Transverse colon (tissue), 4 donors: ENCODE measurements at regions not wholly inside any gene's neighbourhood (a gene's known extent, or its start where the extent isn't known, plus 50 kb on each side); places are given as distances from the start of the nearest gene placed in this dataset.

Experiments used
- DNase-seq: peaks from one replicate; pipeline ENCODE4 v3.0.0-alpha.2; 2019
- H3K27ac ChIP-seq, 4 donors: fragments of 200-600 bp; sonication (generic); 2 replicates each; pipeline ENCODE4 v1.5.1; 2016 to 2018; ENCODE audit warnings: inconsistent platforms in 4 of 4
- H3K27me3 ChIP-seq: fragments of 200-600 bp; sonication (generic); 2 replicates; pipeline ENCODE4 v1.5.1; 2017; ENCODE audit warnings: inconsistent platforms
- H3K36me3 ChIP-seq, 4 donors: fragments of 200-600 bp; sonication (generic); 2 replicates each; pipeline ENCODE4 v1.5.1; 2017 to 2019; ENCODE audit warnings: inconsistent platforms in 4 of 4
- H3K4me1 ChIP-seq, 4 donors: fragments of 200-600 bp; sonication (generic); 2 replicates each; pipeline ENCODE4 v1.5.1; 2017 to 2020; ENCODE audit warnings: inconsistent platforms in 4 of 4
- H3K4me3 ChIP-seq, 4 donors: fragments of 200-600 bp; sonication (generic); 1 replicate in 1 of 4; 2 replicates in 3 of 4; pipeline versions ENCODE4 v1.5.1 to v1.6.1; 2017 to 2019; ENCODE audit warnings: inconsistent platforms in 4 of 4
- H3K9me3 ChIP-seq, 2 donors: fragments of 200-600 bp; sonication (generic); 2 replicates each; pipeline ENCODE4 v1.5.1; 2017 to 2019; ENCODE audit warnings: inconsistent platforms in 2 of 2
- EP300 ChIP-seq: sonication (generic); formaldehyde crosslinking; IDR thresholded peaks from one replicate; pipeline ENCODE4 v1.6.1; 2017; ENCODE audit warnings: antibody characterized with exemption, low read depth
- POLR2A ChIP-seq: fragments of 450-650 bp; IDR thresholded peaks from one replicate; pipeline ENCODE4 v1.6.1; 2016; ENCODE audit warnings: antibody characterized with exemption, mild to moderate bottlenecking, moderate library complexity
- POLR2AphosphoS5 ChIP-seq, 3 donors: sonication (generic); formaldehyde crosslinking; IDR thresholded peaks; one replicate each; pipeline ENCODE4 v1.6.1; 2016; ENCODE audit warnings: antibody characterized with exemption in 3 of 3
- WGBS, 2 donors: methylation state at CpG; one replicate each; pipeline ENCODE4 v1.1.5; 2018; ENCODE audit warnings: low coverage in 1 of 2; 5-methylcytosine and 5-hydroxymethylcytosine counted together
- in situ Hi-C, 4 donors: fragments of 200-750 bp; cut with MboI; loops; one replicate each; pipeline versions ENCODE4 v1.15.0 to v1.15.1; 2017; ENCODE audit warnings: low sequenced_read_pairs in 3 of 4, low pct_ligation_motif_present in 1 of 4, low pct_unique_long_range_greater_than_20kb in 1 of 4
- intact Hi-C: fragments of 100-400 bp; cut with DNase I; formaldehyde crosslinking; loops from one replicate; pipeline ENCODE4 v1.15.1; 2023; ENCODE audit warnings: low total_unique reads
- TF ChIP-seq, protein P1 (sequence below), 5 experiments: fragments of 200-600 bp in 3 of 5; fragments of 450-650 bp in 2 of 5; sonication (generic) in 3 of 5; IDR thresholded peaks; 1 replicate in 2 of 5; 2 replicates in 3 of 5; pipeline ENCODE4 v1.5.1; 2016 to 2017; ENCODE audit warnings: antibody characterized with exemption in 5 of 5, inconsistent platforms in 3 of 5, mild to moderate bottlenecking in 2 of 5, moderate library complexity in 1 of 5

DNA sequence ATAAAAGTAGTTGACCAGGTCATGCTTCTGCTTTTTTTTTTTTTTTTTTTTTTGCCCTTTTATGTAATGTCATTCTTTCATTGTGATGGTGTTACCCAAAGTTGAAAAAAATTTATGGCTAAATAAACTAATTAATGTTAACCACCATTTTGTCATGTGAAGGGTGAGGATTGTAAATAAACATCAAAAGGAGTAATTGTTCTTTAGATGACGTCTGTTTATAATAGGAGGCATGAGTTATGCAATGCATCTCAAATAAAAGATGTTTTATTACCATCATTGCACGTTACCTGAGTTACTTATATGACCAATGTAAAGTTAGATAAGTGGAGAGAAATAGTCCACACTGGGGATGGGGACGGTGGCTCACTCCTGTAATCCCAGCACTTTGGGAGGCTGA lies 349.9 kb upstream of the PDE3A start:
- TF ChIP-seq EP300 (peak; percentile 65), POLR2A (no peak), POLR2AphosphoS5 (IDR thresholded peaks at IDR 0.05) (peak in 2 of 3 donors; percentile 47 to 71)
- Histone ChIP-seq H3K36me3 (no peaks in the 10 kb centered on the region), H3K9me3 (no peaks in the 10 kb centered on the region), H3K27me3 (no peaks in the 10 kb centered on the region), H3K4me1 (peaks cover 0 to 6% (median 1%) of the 10 kb centered on the region in 4 donors), H3K4me3 (no peak overlapping the region), H3K27ac (no peak overlapping the region)
- intact Hi-C loops (no loop called here), in situ Hi-C loops (no loop called here)
- DNase-seq: peak; percentile 28
- WGBS, 2 donors: 33 to 47% methylated on average over 3 of the region's 3 CpGs

DNA sequence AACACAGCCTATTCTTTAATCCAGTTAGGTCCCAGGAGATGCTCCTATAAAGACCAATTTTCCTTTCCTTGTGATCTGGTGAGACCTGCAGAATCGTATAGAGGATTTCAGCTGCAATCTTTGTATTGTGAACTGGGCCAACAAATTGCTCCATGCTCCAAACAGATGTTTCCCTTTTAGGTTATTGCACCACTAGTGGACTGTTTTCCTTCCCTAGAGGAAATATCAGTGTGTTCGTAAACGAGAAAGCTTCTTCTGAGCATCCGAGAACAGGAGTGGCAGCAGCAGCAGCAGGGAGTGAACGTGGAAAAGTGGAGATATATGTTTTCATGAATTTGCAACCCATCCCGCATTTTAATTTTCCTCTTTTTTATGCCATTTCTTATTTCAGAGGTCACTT lies 344.1 kb upstream of the PDE3A start:
- in situ Hi-C loops (no loop called here), intact Hi-C loops (no loop called here)
- H3K4me1 ChIP-seq: no peaks in the 10 kb centered on the region
- H3K27ac ChIP-seq: no peak overlapping the region
- DNase-seq: no peak
- no peaks in the 10 kb centered on the region for H3K9me3 ChIP-seq
- no peak overlapping the region for H3K4me3 ChIP-seq
- no peaks in the 10 kb centered on the region for H3K36me3 ChIP-seq
- TF ChIP-seq POLR2AphosphoS5 (IDR thresholded peaks at IDR 0.05) (peak in 2 of 3 donors; percentile 25 to 40), EP300 (no peak)
- H3K27me3 ChIP-seq: no peaks in the 10 kb centered on the region
- WGBS, 2 donors: 49 to 76% methylated on average over 6 of the region's 6 CpGs

DNA sequence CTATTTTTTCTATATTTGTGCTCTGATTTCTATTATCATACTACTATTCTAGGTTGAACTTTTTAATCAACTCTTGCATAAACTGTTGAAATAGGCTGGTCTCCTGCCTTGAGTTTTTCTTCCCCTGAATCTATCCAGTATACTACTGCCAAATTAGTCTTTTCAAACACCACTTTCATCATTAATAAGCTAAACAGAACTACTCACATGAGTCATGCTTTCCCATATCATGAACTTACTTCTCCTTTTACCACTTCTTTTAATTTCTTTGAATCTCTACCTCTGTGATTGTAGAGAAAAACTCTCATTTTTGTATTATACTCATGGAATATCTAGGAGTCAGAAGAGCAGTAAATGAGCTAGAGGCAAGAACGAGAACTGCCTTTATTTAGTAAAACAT lies 340.3 kb upstream of the PDE3A start:
- Histone ChIP-seq H3K4me3 (no peak overlapping the region), H3K4me1 (no peaks in the 10 kb centered on the region), H3K27me3 (no peaks in the 10 kb centered on the region), H3K9me3 (no peaks in the 10 kb centered on the region), H3K36me3 (no peaks in the 10 kb centered on the region), H3K27ac (no peak overlapping the region)
- TF ChIP-seq, protein P1, sequence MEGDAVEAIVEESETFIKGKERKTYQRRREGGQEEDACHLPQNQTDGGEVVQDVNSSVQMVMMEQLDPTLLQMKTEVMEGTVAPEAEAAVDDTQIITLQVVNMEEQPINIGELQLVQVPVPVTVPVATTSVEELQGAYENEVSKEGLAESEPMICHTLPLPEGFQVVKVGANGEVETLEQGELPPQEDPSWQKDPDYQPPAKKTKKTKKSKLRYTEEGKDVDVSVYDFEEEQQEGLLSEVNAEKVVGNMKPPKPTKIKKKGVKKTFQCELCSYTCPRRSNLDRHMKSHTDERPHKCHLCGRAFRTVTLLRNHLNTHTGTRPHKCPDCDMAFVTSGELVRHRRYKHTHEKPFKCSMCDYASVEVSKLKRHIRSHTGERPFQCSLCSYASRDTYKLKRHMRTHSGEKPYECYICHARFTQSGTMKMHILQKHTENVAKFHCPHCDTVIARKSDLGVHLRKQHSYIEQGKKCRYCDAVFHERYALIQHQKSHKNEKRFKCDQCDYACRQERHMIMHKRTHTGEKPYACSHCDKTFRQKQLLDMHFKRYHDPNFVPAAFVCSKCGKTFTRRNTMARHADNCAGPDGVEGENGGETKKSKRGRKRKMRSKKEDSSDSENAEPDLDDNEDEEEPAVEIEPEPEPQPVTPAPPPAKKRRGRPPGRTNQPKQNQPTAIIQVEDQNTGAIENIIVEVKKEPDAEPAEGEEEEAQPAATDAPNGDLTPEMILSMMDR (IDR thresholded peaks at IDR 0.05): no peak
- TF ChIP-seq EP300 (no peak), POLR2AphosphoS5 (IDR thresholded peaks at IDR 0.05) (no peak), POLR2A (no peak)
- in situ Hi-C loops: no loop called here
- intact Hi-C loops: no loop called here
- DNase-seq: no peak
- 86 to 94% methylated on average over 1 of the region's 1 CpG for WGBS, 2 donors

DNA sequence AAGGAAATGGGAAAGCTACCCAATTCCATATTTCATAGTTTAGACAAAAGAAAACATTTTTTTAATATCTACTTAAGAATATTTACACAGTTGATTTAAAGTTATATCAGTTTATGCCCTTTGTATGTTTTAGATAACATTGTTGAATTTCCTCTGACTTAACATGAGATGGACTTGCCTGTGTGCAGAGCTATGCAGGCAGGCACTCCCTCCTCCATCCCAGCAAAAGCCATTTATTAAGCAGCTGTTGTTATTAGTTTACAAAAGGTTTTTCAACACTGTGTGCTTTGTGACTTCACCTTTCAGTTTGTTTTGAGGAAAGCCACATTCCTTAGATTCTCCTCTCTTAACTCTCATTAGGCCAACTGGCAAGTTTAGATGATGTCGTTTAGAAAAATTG lies 337.5 kb upstream of the PDE3A start:
- H3K36me3 ChIP-seq: no peaks in the 10 kb centered on the region
- no peak overlapping the region for H3K4me3 ChIP-seq
- no peaks in the 10 kb centered on the region for H3K4me1 ChIP-seq
- intact Hi-C loops (no loop called here), in situ Hi-C loops (no loop called here)
- H3K27ac ChIP-seq: no peak overlapping the region
- no peak for DNase-seq
- TF ChIP-seq POLR2AphosphoS5 (IDR thresholded peaks at IDR 0.05): no peak
- TF ChIP-seq EP300: no peak
- TF ChIP-seq, protein P1 (IDR thresholded peaks at IDR 0.05): no peak
- no peak for TF ChIP-seq POLR2A
- no peaks in the 10 kb centered on the region for H3K9me3 ChIP-seq
- no peaks in the 10 kb centered on the region for H3K27me3 ChIP-seq
- 15 to 23% methylated on average over 1 of the region's 1 CpG for WGBS, 2 donors

DNA sequence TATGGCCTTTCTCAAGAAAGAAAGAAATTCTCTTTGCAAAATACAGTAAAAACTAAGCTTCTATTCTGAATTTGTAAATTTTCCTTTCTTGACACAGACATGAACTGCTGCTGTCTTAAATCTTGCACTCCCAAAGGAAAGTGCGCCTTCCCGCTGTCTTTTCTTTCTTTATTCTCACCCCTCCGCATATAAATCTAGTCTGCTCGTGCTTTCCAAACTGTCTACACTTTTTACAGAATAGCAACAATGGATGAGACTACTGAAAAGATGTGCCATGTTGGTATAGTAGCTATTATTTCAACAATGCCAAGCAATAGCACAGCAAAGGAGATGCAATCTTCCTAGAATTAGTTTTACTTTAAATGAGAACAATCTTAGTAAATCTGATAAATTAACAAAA lies 328.8 kb upstream of the PDE3A start:
- no peaks in the 10 kb centered on the region for H3K4me1 ChIP-seq
- H3K27ac ChIP-seq: no peak overlapping the region
- H3K9me3 ChIP-seq: no peaks in the 10 kb centered on the region
- DNase-seq: no peak
- in situ Hi-C loops: no loop called here
- no peak overlapping the region for H3K4me3 ChIP-seq
- H3K36me3 ChIP-seq: no peaks in the 10 kb centered on the region
- intact Hi-C loops: no loop called here
- TF ChIP-seq EP300 (no peak), POLR2AphosphoS5 (IDR thresholded peaks at IDR 0.05) (no peak)
- 83 to 85% methylated on average over 4 of the region's 4 CpGs for WGBS, 2 donors
- no peaks in the 10 kb centered on the region for H3K27me3 ChIP-seq

DNA sequence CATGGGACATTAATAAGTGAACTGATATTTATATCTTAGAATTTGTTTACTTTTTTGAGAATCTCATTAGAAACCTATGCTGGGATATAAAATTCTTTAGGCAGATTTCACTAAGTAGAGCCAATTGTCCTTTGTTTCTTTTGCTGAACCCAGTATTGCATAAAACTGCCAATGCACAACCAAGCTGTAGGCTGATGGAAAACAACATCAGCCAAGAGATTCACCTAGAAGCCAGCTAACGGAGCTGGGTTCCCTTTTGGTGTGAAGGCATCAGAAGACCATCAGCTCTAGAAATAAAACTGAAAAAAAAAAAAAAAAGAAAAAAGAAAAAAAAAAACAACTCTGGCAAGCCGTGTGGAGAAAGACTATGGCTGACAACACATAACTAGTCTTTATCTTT lies 328.2 kb upstream of the PDE3A start:
- TF ChIP-seq POLR2A (no peak), EP300 (no peak), POLR2AphosphoS5 (IDR thresholded peaks at IDR 0.05) (no peak)
- TF ChIP-seq, protein P1 (IDR thresholded peaks at IDR 0.05): no peak
- intact Hi-C loops (no loop called here), in situ Hi-C loops (no loop called here)
- H3K4me1 ChIP-seq: no peaks in the 10 kb centered on the region
- H3K36me3 ChIP-seq: no peaks in the 10 kb centered on the region
- 73 to 87% methylated on average over 2 of the region's 2 CpGs for WGBS, 2 donors
- no peak overlapping the region for H3K4me3 ChIP-seq
- no peaks in the 10 kb centered on the region for H3K27me3 ChIP-seq
- no peak for DNase-seq
- H3K9me3 ChIP-seq: no peaks in the 10 kb centered on the region
- no peak overlapping the region for H3K27ac ChIP-seq
